GM12878 (cell line): ENCODE measurements at regions not wholly inside any gene's neighbourhood (a gene's known extent, or its start where the extent isn't known, plus 50 kb on each side); places are given as distances from the start of the nearest gene placed in this dataset.

Experiments used
- ATAC-seq: fragments of 200-7000 bp; cut with Tn5 transposase; 3 replicates; pipeline ENCODE4 v1.9.1; 2020; ENCODE audit warnings: mild to moderate bottlenecking, moderate library complexity
- BruUV-seq: library from RNA; stranded (reverse); fragments of 400-500 nt; replicated peaks from 2 replicates; lab custom pipeline; 2021; lab: Mats Ljungman, UMichigan
- CTCF ChIA-PET: fragments of 300-600 bp; sonication (Branson Sonifier 250); formaldehyde crosslinking; extraction: SDS; loops from one replicate; lab custom pipeline; 2021; ENCODE audit warnings: inconsistent platforms; lab: Yijun Ruan, JAX
- POLR2A ChIA-PET: fragments of 350-600 bp; formaldehyde crosslinking; extraction: SDS; loops from one replicate; lab custom pipeline; 2021; ENCODE audit warnings: inconsistent platforms; lab: Charles Lee
- RAD21 ChIA-PET: fragments of 300-600 bp; sonication (Branson Sonifier 250); formaldehyde crosslinking; loops from one replicate; lab custom pipeline; 2023; ENCODE audit warnings: antibody characterized with exemption; ENCODE audit not compliant: unreplicated experiment; lab: Charles Lee
- SMC1A ChIA-PET: fragments of 300-600 bp; sonication (Branson Sonifier 250); formaldehyde crosslinking; loops from one replicate; lab custom pipeline; 2023; ENCODE audit not compliant: unreplicated experiment, uncharacterized antibody; lab: Charles Lee
- DNase-seq: peaks from one replicate; pipeline ENCODE4 v3.0.0-alpha.2; 2011; ENCODE audit warnings: low read depth, low spot score
- FAIRE-seq: peaks from 3 replicates; lab custom pipeline; 2011; peaks lifted over from hg19 to GRCh38; lab: Jason Lieb, UNC
- H2AFZ ChIP-seq: 2 replicates; pipeline ENCODE4 v1.6.0; 2011; ENCODE audit warnings: low read depth, low read length, control low read depth; ENCODE audit not compliant: control insufficient read depth
- H3K27ac ChIP-seq: 2 replicates; pipeline ENCODE4 v1.5.1; 2011; ENCODE audit warnings: control low read depth; ENCODE audit not compliant: control insufficient read depth, insufficient read depth
- H3K27me3 ChIP-seq, 2 experiments: replicated peaks in 1 of 2; 2 replicates each; pipeline versions ENCODE4 v1.6.0 to v1.6.1; 2011; ENCODE audit warnings: low read length in 1 of 2; ENCODE audit not compliant: control insufficient read depth in 2 of 2, insufficient read depth in 2 of 2
- H3K36me3 ChIP-seq, 2 experiments: 2 replicates each; pipeline ENCODE4 v1.5.1; 2011; ENCODE audit warnings: low read length in 1 of 2; ENCODE audit not compliant: control insufficient read depth in 2 of 2, insufficient read depth in 2 of 2
- H3K4me1 ChIP-seq: 2 replicates; pipeline ENCODE4 v1.6.1; 2011; ENCODE audit warnings: mild to moderate bottlenecking, low read length, moderate library complexity, mixed read lengths; ENCODE audit not compliant: control insufficient read depth, insufficient read depth
- H3K4me2 ChIP-seq: 2 replicates; pipeline ENCODE4 v1.6.0; 2011; ENCODE audit warnings: control low read depth; ENCODE audit not compliant: control insufficient read depth, insufficient read depth
- H3K4me3 ChIP-seq: fragments of 200-600 bp; sonication (generic); 2 replicates; pipeline ENCODE4 v1.5.1; 2016
- H3K79me2 ChIP-seq: 2 replicates; pipeline ENCODE4 v1.6.0; 2011; ENCODE audit warnings: low read length; ENCODE audit not compliant: control insufficient read depth, insufficient read depth
- H3K9ac ChIP-seq: 2 replicates; pipeline ENCODE4 v1.8.0; 2011; ENCODE audit warnings: low read length, control low read depth, mixed read lengths; ENCODE audit not compliant: control insufficient read depth, insufficient read depth
- H3K9me3 ChIP-seq: replicated peaks from 3 replicates; pipeline ENCODE4 v1.5.1; 2011; ENCODE audit warnings: mild to moderate bottlenecking, low read length; ENCODE audit not compliant: control insufficient read depth, insufficient read depth
- H4K20me1 ChIP-seq: 2 replicates; pipeline ENCODE4 v1.6.0; 2011; ENCODE audit not compliant: control insufficient read depth, insufficient read depth
- BMI1 ChIP-seq: fragments of 450-650 bp; IDR thresholded peaks from 2 replicates; pipeline ENCODE4 v1.6.1; 2016; ENCODE audit warnings: mild to moderate bottlenecking, moderate library complexity, borderline replicate concordance
- BRCA1 ChIP-seq: IDR thresholded peaks from 2 replicates; pipeline ENCODE4 v1.6.1; 2011; ENCODE audit warnings: low read depth, low read length, improper control_type of control experiment
- EED ChIP-seq: sonication (generic); IDR thresholded peaks from 2 replicates; pipeline ENCODE4 v1.6.1; 2016; ENCODE audit warnings: antibody characterized with exemption, low read depth
- ETV6 ChIP-seq, 2 experiments: fragments of 450-650 bp in 1 of 2; IDR thresholded peaks in 1 of 2; conservative IDR thresholded peaks in 1 of 2; 2 replicates each; pipeline ENCODE4 v1.6.1; 2014; ENCODE audit warnings: antibody characterized with exemption in 1 of 2, borderline replicate concordance in 1 of 2, low read depth in 1 of 2, mild to moderate bottlenecking in 1 of 2, moderate library complexity in 1 of 2
- FOXM1 ChIP-seq: IDR thresholded peaks from 2 replicates; pipeline ENCODE4 v1.6.1; 2012; ENCODE audit warnings: low read depth, mild to moderate bottlenecking, inconsistent platforms, low read length, moderate library complexity
- RB1 ChIP-seq: fragments of 450-650 bp; formaldehyde crosslinking; IDR thresholded peaks from 2 replicates; pipeline ENCODE4 v1.6.1; 2017; ENCODE audit warnings: mild to moderate bottlenecking, borderline replicate concordance
- RELA ChIP-seq: fragments of 450-650 bp; IDR thresholded peaks from 2 replicates; pipeline ENCODE4 v1.8.0; 2014; ENCODE audit warnings: borderline replicate concordance; ENCODE audit not compliant: partially characterized antibody
- RFX5 ChIP-seq: IDR thresholded peaks from 2 replicates; pipeline ENCODE4 v1.6.1; 2011; ENCODE audit warnings: low read depth, low read length, improper control_type of control experiment
- SMARCA5 ChIP-seq: fragments of 450-650 bp; IDR thresholded peaks from 2 replicates; pipeline ENCODE4 v1.6.1; 2017; ENCODE audit warnings: mild to moderate bottlenecking
- ZBED1 ChIP-seq: IDR thresholded peaks from 2 replicates; pipeline ENCODE4 v1.6.1; 2016; ENCODE audit warnings: borderline replicate concordance
- ZBTB40 ChIP-seq: fragments of 450-650 bp; IDR thresholded peaks from 2 replicates; pipeline ENCODE4 v1.6.1; 2016; ENCODE audit warnings: mild to moderate bottlenecking, moderate library complexity, borderline replicate concordance
- ZZZ3 ChIP-seq: IDR thresholded peaks from 2 replicates; pipeline ENCODE4 v1.6.1; 2011; ENCODE audit warnings: low read depth; ENCODE audit not compliant: control insufficient read depth, insufficient read length
- WGBS: methylation state at CpG from one replicate; pipeline ENCODE4 v1.1.6; 2016; ENCODE audit warnings: low lambda C conversion rate; ENCODE audit not compliant: insufficient replicate concordance, insufficient coverage; ENCODE audit errors: missing lambda C conversion rate; 5-methylcytosine and 5-hydroxymethylcytosine counted together
- in situ Hi-C: fragments of 300-500 bp; cut with MboI; formaldehyde crosslinking; loops from 9 replicates; pipeline ENCODE4 v1.14.3; 2018; ENCODE audit warnings: mixed read lengths
- intact Hi-C: fragments of 100-400 bp; cut with micrococcal nuclease; formaldehyde crosslinking; loops from one replicate; pipeline ENCODE4 v1.14.2; 2022; ENCODE audit not compliant: unreplicated experiment
- TF ChIP-seq, protein P1 (sequence below): fragments of 450-650 bp; IDR thresholded peaks from 2 replicates; pipeline ENCODE4 v1.6.1; 2017; ENCODE audit warnings: low read depth, mild to moderate bottlenecking, moderate library complexity
- TF ChIP-seq, protein P2 (sequence below): fragments of 450-650 bp; IDR thresholded peaks from 2 replicates; pipeline ENCODE4 v1.6.1; 2016; ENCODE audit warnings: mild to moderate bottlenecking
- TF ChIP-seq, protein P3 (sequence below): fragments of 450-650 bp; IDR thresholded peaks from 2 replicates; pipeline ENCODE4 v1.6.1; 2017; ENCODE audit warnings: antibody characterized with exemption, mild to moderate bottlenecking, moderate library complexity

- intact Hi-C loops: no loop called here
- RAD21 ChIA-PET: no interaction called here
- TF ChIP-seq RB1: no peak
- TF ChIP-seq ZBTB40: no peak
- no peak for TF ChIP-seq RELA
- no peak for TF ChIP-seq ETV6 (conservative IDR thresholded peaks at IDR 0.05 in 1 of 2, IDR thresholded peaks at IDR 0.05 in 1 of 2; ENCODE audit: borderline replicate concordance in 1 of 2, low read depth in 1 of 2)
- TF ChIP-seq, protein P1, sequence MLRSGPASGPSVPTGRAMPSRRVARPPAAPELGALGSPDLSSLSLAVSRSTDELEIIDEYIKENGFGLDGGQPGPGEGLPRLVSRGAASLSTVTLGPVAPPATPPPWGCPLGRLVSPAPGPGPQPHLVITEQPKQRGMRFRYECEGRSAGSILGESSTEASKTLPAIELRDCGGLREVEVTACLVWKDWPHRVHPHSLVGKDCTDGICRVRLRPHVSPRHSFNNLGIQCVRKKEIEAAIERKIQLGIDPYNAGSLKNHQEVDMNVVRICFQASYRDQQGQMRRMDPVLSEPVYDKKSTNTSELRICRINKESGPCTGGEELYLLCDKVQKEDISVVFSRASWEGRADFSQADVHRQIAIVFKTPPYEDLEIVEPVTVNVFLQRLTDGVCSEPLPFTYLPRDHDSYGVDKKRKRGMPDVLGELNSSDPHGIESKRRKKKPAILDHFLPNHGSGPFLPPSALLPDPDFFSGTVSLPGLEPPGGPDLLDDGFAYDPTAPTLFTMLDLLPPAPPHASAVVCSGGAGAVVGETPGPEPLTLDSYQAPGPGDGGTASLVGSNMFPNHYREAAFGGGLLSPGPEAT: no peak
- no peak for TF ChIP-seq BMI1
- TF ChIP-seq FOXM1: no peak
- TF ChIP-seq, protein P2, sequence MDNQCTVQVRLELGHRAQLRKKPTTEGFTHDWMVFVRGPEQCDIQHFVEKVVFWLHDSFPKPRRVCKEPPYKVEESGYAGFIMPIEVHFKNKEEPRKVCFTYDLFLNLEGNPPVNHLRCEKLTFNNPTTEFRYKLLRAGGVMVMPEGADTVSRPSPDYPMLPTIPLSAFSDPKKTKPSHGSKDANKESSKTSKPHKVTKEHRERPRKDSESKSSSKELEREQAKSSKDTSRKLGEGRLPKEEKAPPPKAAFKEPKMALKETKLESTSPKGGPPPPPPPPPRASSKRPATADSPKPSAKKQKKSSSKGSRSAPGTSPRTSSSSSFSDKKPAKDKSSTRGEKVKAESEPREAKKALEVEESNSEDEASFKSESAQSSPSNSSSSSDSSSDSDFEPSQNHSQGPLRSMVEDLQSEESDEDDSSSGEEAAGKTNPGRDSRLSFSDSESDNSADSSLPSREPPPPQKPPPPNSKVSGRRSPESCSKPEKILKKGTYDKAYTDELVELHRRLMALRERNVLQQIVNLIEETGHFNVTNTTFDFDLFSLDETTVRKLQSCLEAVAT: no peak
- no peak for TF ChIP-seq ZZZ3
- no peak for TF ChIP-seq BRCA1
- no peak for TF ChIP-seq ZBED1
- no peak for TF ChIP-seq RFX5
- no peak for TF ChIP-seq EED
- TF ChIP-seq, protein P3, sequence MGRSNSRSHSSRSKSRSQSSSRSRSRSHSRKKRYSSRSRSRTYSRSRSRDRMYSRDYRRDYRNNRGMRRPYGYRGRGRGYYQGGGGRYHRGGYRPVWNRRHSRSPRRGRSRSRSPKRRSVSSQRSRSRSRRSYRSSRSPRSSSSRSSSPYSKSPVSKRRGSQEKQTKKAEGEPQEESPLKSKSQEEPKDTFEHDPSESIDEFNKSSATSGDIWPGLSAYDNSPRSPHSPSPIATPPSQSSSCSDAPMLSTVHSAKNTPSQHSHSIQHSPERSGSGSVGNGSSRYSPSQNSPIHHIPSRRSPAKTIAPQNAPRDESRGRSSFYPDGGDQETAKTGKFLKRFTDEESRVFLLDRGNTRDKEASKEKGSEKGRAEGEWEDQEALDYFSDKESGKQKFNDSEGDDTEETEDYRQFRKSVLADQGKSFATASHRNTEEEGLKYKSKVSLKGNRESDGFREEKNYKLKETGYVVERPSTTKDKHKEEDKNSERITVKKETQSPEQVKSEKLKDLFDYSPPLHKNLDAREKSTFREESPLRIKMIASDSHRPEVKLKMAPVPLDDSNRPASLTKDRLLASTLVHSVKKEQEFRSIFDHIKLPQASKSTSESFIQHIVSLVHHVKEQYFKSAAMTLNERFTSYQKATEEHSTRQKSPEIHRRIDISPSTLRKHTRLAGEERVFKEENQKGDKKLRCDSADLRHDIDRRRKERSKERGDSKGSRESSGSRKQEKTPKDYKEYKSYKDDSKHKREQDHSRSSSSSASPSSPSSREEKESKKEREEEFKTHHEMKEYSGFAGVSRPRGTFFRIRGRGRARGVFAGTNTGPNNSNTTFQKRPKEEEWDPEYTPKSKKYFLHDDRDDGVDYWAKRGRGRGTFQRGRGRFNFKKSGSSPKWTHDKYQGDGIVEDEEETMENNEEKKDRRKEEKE: no peak
- no peak for TF ChIP-seq SMARCA5
Measured at GRCh38 chr7:83821866-83822265, 172.9 kb upstream of the SEMA3E start.

More at GRCh38 chr7:83821866-83822265, 172.9 kb upstream of the SEMA3E start:
- SMC1A ChIA-PET: interaction anchor here (0.8 to 1.3 kb wide), 3 partner anchors 10 to 152 kb away, joined by 3 read pairs; no protein-coding TSS in a partner anchor
- ATAC-seq: no peak
- Histone ChIP-seq H3K9me3 (no peaks in the 10 kb centered on the region), H3K9ac (no peak overlapping the region), H3K4me1 (no peaks in the 10 kb centered on the region), H3K27me3 (no peaks in the 10 kb centered on the region), H3K4me2 (no peak overlapping the region), H4K20me1 (no peaks in the 10 kb centered on the region), H2AFZ (no peak overlapping the region), H3K4me3 (no peak overlapping the region), H3K27ac (no peak overlapping the region), H3K79me2 (no peaks in the 10 kb centered on the region), H3K36me3 (no peaks in the 10 kb centered on the region)
- no TSS peak for BruUV-seq
- in situ Hi-C loops: no loop called here
- POLR2A ChIA-PET: no interaction called here
- WGBS: 0% methylated on average over 3 of the region's 3 CpGs
- DNase-seq: no peak
- no peak for FAIRE-seq
- CTCF ChIA-PET: interaction anchor here (0.9 to 1.1 kb wide), 2 partner anchors 16 to 41 kb away, joined by 3 read pairs; no protein-coding TSS in a partner anchor
